Activated B cell treated with CpG ODN at 0.5 μM for 24 hours (primary cell): ENCODE measurements at regions not wholly inside any gene's neighbourhood (a gene's known extent, or its start where the extent isn't known, plus 50 kb on each side); places are given as distances from the start of the nearest gene placed in this dataset.

Source experiments
- ATAC-seq: fragments of 200-7000 bp; cut with Tn5 transposase; one replicate; pipeline ENCODE4 v1.10.0; 2021; ENCODE audit warnings: low read depth, mild to moderate bottlenecking, moderate library complexity
- CTCF ChIA-PET: fragments of 350-600 bp; sonication (Branson Sonifier 250); formaldehyde crosslinking; loops from one replicate; lab custom pipeline; 2021; ENCODE audit warnings: antibody characterized with exemption; lab: Charles Lee
- POLR2A ChIA-PET: fragments of 350-600 bp; sonication (Branson Sonifier 250); formaldehyde crosslinking; loops from one replicate; lab custom pipeline; 2021; ENCODE audit warnings: antibody characterized with exemption; lab: Charles Lee
- DNase-seq: peaks from one replicate; pipeline ENCODE4 v3.0.0; 2022
- H3K27ac Mint-ChIP-seq: one replicate; pipeline ENCODE4 v1.8.0; 2020; ENCODE audit warnings: mixed read lengths
- H3K27me3 Mint-ChIP-seq: one replicate; pipeline ENCODE4 v1.8.0; 2021; ENCODE audit warnings: mixed read lengths
- H3K36me3 Mint-ChIP-seq: one replicate; pipeline ENCODE4 v1.8.0; 2021; ENCODE audit warnings: low read depth, mixed read lengths
- H3K4me1 Mint-ChIP-seq: one replicate; pipeline ENCODE4 v1.8.0; 2021; ENCODE audit warnings: mixed read lengths
- H3K4me3 Mint-ChIP-seq: one replicate; pipeline ENCODE4 v1.8.0; 2020; ENCODE audit warnings: mild to moderate bottlenecking, mixed read lengths
- H3K9me3 Mint-ChIP-seq: one replicate; pipeline ENCODE4 v1.8.0; 2020; ENCODE audit warnings: mixed read lengths
- intact Hi-C: fragments of 100-400 bp; cut with micrococcal nuclease; formaldehyde crosslinking; loops from one replicate; pipeline ENCODE4 v1.15.1; 2024
- TF ChIP-seq, protein P1 (sequence below): fragments of 200-600 bp; IDR thresholded peaks from one replicate; pipeline ENCODE4 v1.8.0; 2022; ENCODE audit warnings: antibody characterized with exemption, mild to moderate bottlenecking

- ATAC-seq: no peak
- no peaks in the 10 kb centered on the region for H3K9me3 Mint-ChIP-seq
- no peaks in the 10 kb centered on the region for H3K4me1 Mint-ChIP-seq
- H3K27me3 Mint-ChIP-seq: peaks cover 5% of the 10 kb centered on the region
- H3K36me3 Mint-ChIP-seq: no peaks in the 10 kb centered on the region
- ChIA-PET POLR2A (no interaction called here), CTCF (no interaction called here)
- intact Hi-C loops: no loop called here
- no peak overlapping the region for H3K27ac Mint-ChIP-seq
- no peak for DNase-seq
- TF ChIP-seq, protein P1, sequence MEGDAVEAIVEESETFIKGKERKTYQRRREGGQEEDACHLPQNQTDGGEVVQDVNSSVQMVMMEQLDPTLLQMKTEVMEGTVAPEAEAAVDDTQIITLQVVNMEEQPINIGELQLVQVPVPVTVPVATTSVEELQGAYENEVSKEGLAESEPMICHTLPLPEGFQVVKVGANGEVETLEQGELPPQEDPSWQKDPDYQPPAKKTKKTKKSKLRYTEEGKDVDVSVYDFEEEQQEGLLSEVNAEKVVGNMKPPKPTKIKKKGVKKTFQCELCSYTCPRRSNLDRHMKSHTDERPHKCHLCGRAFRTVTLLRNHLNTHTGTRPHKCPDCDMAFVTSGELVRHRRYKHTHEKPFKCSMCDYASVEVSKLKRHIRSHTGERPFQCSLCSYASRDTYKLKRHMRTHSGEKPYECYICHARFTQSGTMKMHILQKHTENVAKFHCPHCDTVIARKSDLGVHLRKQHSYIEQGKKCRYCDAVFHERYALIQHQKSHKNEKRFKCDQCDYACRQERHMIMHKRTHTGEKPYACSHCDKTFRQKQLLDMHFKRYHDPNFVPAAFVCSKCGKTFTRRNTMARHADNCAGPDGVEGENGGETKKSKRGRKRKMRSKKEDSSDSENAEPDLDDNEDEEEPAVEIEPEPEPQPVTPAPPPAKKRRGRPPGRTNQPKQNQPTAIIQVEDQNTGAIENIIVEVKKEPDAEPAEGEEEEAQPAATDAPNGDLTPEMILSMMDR: no peak
- H3K4me3 Mint-ChIP-seq: no peak overlapping the region
Measured at GRCh38 chr4:10204401-10205058, 87.9 kb upstream of the WDR1 start.

DNA sequence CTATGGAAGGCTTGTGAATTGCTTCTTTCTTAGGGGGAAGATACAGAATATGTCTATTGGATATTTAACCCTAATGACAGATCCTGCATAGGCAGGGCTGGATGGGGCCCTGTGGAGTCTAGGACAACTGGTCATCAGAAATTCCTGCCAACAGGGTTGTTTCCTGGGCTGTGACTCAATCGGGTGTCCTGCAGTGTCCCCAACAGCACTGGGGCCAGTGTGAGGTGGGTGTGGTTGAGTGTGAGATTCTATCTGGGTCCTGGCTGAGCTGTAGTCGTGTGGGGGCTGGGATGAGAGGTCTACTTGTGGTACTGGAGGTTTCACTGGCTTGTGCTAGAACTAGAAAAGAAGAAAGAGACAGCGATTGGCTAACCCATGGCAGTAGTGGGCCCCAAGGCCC, 87.3 kb upstream of the WDR1 start:
- ChIA-PET POLR2A (no interaction called here), CTCF (no interaction called here)
- H3K36me3 Mint-ChIP-seq: no peaks in the 10 kb centered on the region
- intact Hi-C loops: no loop called here
- no peaks in the 10 kb centered on the region for H3K4me1 Mint-ChIP-seq
- ATAC-seq (no peak), DNase-seq (no peak)
- no peaks in the 10 kb centered on the region for H3K9me3 Mint-ChIP-seq
- no peak overlapping the region for H3K4me3 Mint-ChIP-seq
- H3K27ac Mint-ChIP-seq: no peak overlapping the region
- peaks cover 5% of the 10 kb centered on the region for H3K27me3 Mint-ChIP-seq
- TF ChIP-seq, protein P1: no peak

DNA sequence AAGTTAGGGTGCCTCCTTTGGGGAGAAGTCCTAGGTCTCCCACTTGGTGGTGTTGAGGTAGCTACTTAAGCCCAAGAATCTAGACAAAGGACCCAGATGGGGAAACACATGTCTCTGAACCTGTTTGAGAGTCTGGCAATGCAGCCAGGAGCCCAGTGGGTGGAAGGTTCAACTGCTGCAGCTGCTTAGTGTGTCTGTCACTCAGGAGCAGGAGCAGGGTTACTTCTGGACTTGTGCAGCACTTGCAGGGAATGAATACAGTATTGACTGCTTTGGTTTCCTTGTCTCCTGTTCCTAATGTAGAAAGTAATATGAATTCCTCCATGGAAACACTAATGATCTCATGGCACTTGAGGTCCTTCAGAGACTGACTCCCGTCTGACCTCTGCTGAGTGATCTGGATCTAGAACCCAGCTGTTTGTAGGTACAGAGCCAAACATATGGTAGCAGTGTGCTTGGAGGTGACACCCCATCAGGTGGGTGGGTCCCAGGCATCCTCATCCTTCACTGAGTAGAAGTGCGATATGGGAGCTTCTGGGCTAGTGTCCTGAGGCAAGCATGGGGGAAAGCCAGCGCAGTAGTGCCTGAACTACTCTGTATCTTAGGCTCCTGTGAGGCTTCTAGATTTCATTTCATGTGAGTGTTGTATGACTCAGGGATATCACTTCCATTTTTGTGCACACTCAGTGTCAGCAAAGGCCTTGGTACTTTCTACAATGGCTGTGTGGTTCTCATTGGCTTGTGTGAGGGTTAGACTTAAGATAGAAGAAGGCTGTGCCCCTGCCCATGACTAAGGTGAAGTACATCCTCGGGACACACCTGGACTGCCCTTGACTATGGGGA, 85.0 kb upstream of the WDR1 start:
- ATAC-seq: no peak
- POLR2A ChIA-PET: no interaction called here

DNA sequence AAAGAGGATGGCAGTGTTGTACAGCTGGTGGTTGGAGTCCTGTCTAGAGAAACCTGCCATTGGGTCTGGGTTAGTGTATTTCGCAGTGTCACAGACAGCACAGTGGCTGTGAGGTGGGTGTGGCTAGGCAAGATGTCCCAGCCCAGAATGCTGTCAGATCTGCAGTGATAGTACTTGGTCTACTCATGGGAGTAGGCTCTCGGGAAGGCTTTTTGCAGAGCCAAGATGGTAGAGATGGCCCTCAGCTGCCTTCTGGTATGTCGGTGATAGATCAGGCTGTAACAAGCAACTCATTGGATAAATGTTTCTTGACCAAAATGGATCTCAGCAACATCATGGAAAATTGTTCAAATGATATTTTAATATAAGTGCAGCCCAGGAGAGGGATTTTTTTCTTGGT, 84.3 kb upstream of the WDR1 start:
- no peaks in the 10 kb centered on the region for H3K9me3 Mint-ChIP-seq
- H3K36me3 Mint-ChIP-seq: no peaks in the 10 kb centered on the region

More for the DNA sequence above, 85.0 kb upstream of the WDR1 start:
- no peaks in the 10 kb centered on the region for H3K9me3 Mint-ChIP-seq
- H3K36me3 Mint-ChIP-seq: no peaks in the 10 kb centered on the region
- H3K27ac Mint-ChIP-seq: no peak overlapping the region
- TF ChIP-seq, protein P1: no peak
- no peak overlapping the region for H3K4me3 Mint-ChIP-seq
- H3K4me1 Mint-ChIP-seq: no peaks in the 10 kb centered on the region
- CTCF ChIA-PET: no interaction called here
- DNase-seq: no peak
- peaks cover 2% of the 10 kb centered on the region for H3K27me3 Mint-ChIP-seq
- intact Hi-C loops: no loop called here

DNA sequence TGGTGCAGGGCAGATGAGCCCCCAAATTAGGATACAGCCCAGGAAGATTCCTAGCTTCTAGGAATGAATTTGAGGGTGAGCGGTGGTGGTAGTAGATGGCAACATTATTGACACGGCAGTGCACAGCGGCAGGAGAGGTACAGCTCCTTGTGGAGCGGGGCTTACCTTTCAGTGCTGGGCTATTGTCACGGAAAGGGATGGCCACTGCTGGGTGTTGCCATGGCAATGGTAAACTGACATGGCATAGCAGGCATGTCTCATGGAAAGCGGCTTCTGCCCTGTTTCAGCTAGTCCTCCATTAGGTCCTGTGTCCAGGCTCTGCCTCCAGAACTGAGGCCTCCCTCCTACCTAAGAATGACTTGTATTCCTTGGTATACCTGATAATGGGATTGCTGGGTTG, 81.8 kb upstream of the WDR1 start:
- CTCF ChIA-PET: interaction anchor here (0.7 kb wide), 1 partner anchor 351 kb away, joined by 4 read pairs; no protein-coding TSS in a partner anchor
- no peaks in the 10 kb centered on the region for H3K4me1 Mint-ChIP-seq
- TF ChIP-seq, protein P1: no peak
- H3K4me3 Mint-ChIP-seq: no peak overlapping the region
- DNase-seq: no peak
- H3K36me3 Mint-ChIP-seq: no peaks in the 10 kb centered on the region
- POLR2A ChIA-PET: no interaction called here
- H3K9me3 Mint-ChIP-seq: no peaks in the 10 kb centered on the region
- intact Hi-C loops: no loop called here
- no peak overlapping the region for H3K27ac Mint-ChIP-seq
- no peak for ATAC-seq
- H3K27me3 Mint-ChIP-seq: no peaks in the 10 kb centered on the region

More for the DNA sequence above, 84.3 kb upstream of the WDR1 start:
- intact Hi-C loops: no loop called here
- ATAC-seq: no peak
- DNase-seq: no peak
- ChIA-PET CTCF (no interaction called here), POLR2A (no interaction called here)
- H3K27me3 Mint-ChIP-seq: peaks cover under 1% of the 10 kb centered on the region
- TF ChIP-seq, protein P1: no peak
- H3K27ac Mint-ChIP-seq: no peak overlapping the region
- H3K4me3 Mint-ChIP-seq: no peak overlapping the region
- no peaks in the 10 kb centered on the region for H3K4me1 Mint-ChIP-seq
